Loucy (cell line): ENCODE measurements at regions not wholly inside any gene's neighbourhood (a gene's known extent, or its start where the extent isn't known, plus 50 kb on each side); places are given as distances from the start of the nearest gene placed in this dataset.

Experiments
- H2AFZ ChIP-seq: fragments of 200-600 bp; sonication (generic); 2 replicates; pipeline ENCODE4 v1.6.0; 2016; ENCODE audit warnings: antibody characterized with exemption, mild to moderate bottlenecking, low read length, moderate library complexity
- H3F3A ChIP-seq: fragments of 200-600 bp; 2 replicates; pipeline ENCODE4 v1.6.0; 2016; ENCODE audit warnings: antibody characterized with exemption, low read depth, mild to moderate bottlenecking
- H3K27me3 ChIP-seq: fragments of 200-600 bp; sonication (generic); 2 replicates; pipeline ENCODE4 v1.6.1; 2014; ENCODE audit warnings: low read length, mild to moderate bottlenecking; ENCODE audit not compliant: insufficient read depth, poor library complexity, severe bottlenecking
- H3K36me3 ChIP-seq: fragments of 200-600 bp; sonication (generic); 2 replicates; pipeline ENCODE4 v1.6.1; 2016; ENCODE audit warnings: low read length; ENCODE audit not compliant: insufficient read depth
- H3K4me1 ChIP-seq: fragments of 200-600 bp; sonication (generic); 2 replicates; pipeline ENCODE4 v1.5.1; 2014; ENCODE audit warnings: low read length, mild to moderate bottlenecking; ENCODE audit not compliant: insufficient read depth, poor library complexity, severe bottlenecking
- H3K4me2 ChIP-seq: fragments of 200-600 bp; sonication (generic); 2 replicates; pipeline ENCODE4 v1.6.0; 2014; ENCODE audit warnings: antibody characterized with exemption, low read length, low read depth, mild to moderate bottlenecking; ENCODE audit not compliant: poor library complexity, severe bottlenecking
- H3K4me3 ChIP-seq: fragments of 200-600 bp; sonication (generic); 2 replicates; pipeline ENCODE4 v1.5.1; 2014; ENCODE audit warnings: low read length, mild to moderate bottlenecking, mixed read lengths; ENCODE audit not compliant: poor library complexity, severe bottlenecking
- H3K79me2 ChIP-seq: fragments of 200-600 bp; sonication (generic); 2 replicates; pipeline ENCODE4 v1.6.1; 2014; ENCODE audit warnings: low read length; ENCODE audit not compliant: insufficient read depth
- H3K9ac ChIP-seq: fragments of 200-600 bp; sonication (generic); 2 replicates; pipeline ENCODE4 v1.6.0; 2014; ENCODE audit warnings: mild to moderate bottlenecking, low read depth, low read length, moderate library complexity; ENCODE audit not compliant: poor library complexity, severe bottlenecking
- H3K9me2 ChIP-seq: fragments of 200-600 bp; sonication (generic); replicated peaks from 2 replicates; pipeline ENCODE4 v1.6.1; 2016; ENCODE audit warnings: low read depth, low read length, mixed read lengths
- H3K9me3 ChIP-seq: fragments of 200-600 bp; sonication (generic); 2 replicates; pipeline ENCODE4 v1.6.1; 2014; ENCODE audit warnings: mild to moderate bottlenecking, antibody characterized with exemption, low read length, low read depth; ENCODE audit not compliant: insufficient read depth
- H4K20me1 ChIP-seq: fragments of 200-600 bp; sonication (generic); 2 replicates; pipeline ENCODE4 v1.6.0; 2014; ENCODE audit warnings: antibody characterized with exemption, low read length, mild to moderate bottlenecking; ENCODE audit not compliant: insufficient read depth, poor library complexity, severe bottlenecking
- EZH2phosphoT487 ChIP-seq: fragments of 200-600 bp; IDR thresholded peaks from 2 replicates; pipeline ENCODE4 v1.6.1; 2018; ENCODE audit warnings: antibody characterized with exemption, mild to moderate bottlenecking, moderate library complexity, borderline replicate concordance
- TF ChIP-seq, protein P1 (sequence below): fragments of 200-600 bp; sonication (generic); conservative IDR thresholded peaks from 2 replicates; pipeline ENCODE4 v1.5.1; 2014; ENCODE audit warnings: mild to moderate bottlenecking, antibody characterized with exemption, low read length

DNA sequence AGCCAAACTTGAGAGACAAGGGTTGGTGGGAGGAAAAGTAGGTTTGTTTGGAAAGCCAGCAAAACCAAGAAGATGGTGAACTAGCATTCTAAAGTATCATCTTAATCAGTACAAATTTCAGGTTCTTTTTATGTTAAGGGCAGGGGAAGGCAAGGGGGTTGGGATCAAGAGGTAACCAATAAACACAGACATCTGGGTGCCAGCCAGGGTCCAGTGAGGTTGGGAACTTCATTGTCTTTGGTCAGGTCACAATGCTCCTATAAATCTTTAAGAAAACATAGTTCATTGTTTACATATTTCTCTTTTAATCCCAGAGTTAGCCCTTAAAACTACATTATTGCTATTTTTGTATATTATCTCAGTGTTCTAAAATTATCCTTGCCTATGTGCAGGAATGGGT lies 126.2 kb upstream of the NR5A2 start:
- Histone ChIP-seq H3K4me3 (no peak overlapping the region), H3F3A (no peaks in the 10 kb centered on the region), H3K36me3 (no peaks in the 10 kb centered on the region), H3K4me1 (no peaks in the 10 kb centered on the region), H4K20me1 (no peaks in the 10 kb centered on the region), H3K9me3 (no peaks in the 10 kb centered on the region), H3K79me2 (no peaks in the 10 kb centered on the region), H3K4me2 (no peak overlapping the region), H3K27me3 (no peaks in the 10 kb centered on the region), H3K9ac (no peak overlapping the region), H2AFZ (no peak overlapping the region), H3K9me2 (no peaks in the 10 kb centered on the region)
- TF ChIP-seq, protein P1, sequence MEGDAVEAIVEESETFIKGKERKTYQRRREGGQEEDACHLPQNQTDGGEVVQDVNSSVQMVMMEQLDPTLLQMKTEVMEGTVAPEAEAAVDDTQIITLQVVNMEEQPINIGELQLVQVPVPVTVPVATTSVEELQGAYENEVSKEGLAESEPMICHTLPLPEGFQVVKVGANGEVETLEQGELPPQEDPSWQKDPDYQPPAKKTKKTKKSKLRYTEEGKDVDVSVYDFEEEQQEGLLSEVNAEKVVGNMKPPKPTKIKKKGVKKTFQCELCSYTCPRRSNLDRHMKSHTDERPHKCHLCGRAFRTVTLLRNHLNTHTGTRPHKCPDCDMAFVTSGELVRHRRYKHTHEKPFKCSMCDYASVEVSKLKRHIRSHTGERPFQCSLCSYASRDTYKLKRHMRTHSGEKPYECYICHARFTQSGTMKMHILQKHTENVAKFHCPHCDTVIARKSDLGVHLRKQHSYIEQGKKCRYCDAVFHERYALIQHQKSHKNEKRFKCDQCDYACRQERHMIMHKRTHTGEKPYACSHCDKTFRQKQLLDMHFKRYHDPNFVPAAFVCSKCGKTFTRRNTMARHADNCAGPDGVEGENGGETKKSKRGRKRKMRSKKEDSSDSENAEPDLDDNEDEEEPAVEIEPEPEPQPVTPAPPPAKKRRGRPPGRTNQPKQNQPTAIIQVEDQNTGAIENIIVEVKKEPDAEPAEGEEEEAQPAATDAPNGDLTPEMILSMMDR: no peak
- TF ChIP-seq EZH2phosphoT487: no peak

DNA sequence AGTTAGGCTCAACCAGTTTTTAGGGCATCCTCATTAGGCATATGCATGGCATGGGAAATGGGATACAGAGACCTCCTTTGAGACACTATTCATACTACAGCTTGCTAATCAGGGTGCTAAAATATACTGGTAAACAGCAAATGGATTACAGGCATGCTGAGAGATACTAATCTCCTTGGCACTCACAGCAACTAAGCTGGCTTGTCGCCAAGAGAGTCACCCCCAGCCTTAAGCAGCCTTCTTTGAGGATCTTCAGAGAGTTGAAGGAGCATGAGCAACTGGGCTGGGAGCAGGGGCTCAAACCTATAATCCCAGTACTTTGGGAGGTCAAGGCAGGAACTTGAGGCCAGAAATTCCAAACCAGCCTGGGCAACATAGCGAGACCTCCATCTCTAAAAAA lies 120.1 kb upstream of the NR5A2 start:
- Histone ChIP-seq H3K4me2 (no peak overlapping the region), H2AFZ (no peak overlapping the region), H3K9ac (no peak overlapping the region), H3K36me3 (no peaks in the 10 kb centered on the region), H3K4me1 (no peaks in the 10 kb centered on the region), H3K9me2 (no peaks in the 10 kb centered on the region), H3K9me3 (no peaks in the 10 kb centered on the region), H3K79me2 (no peaks in the 10 kb centered on the region), H3K4me3 (no peak overlapping the region), H3K27me3 (no peaks in the 10 kb centered on the region), H4K20me1 (no peaks in the 10 kb centered on the region), H3F3A (no peaks in the 10 kb centered on the region)
- TF ChIP-seq, protein P1: no peak
- no peak for TF ChIP-seq EZH2phosphoT487

DNA sequence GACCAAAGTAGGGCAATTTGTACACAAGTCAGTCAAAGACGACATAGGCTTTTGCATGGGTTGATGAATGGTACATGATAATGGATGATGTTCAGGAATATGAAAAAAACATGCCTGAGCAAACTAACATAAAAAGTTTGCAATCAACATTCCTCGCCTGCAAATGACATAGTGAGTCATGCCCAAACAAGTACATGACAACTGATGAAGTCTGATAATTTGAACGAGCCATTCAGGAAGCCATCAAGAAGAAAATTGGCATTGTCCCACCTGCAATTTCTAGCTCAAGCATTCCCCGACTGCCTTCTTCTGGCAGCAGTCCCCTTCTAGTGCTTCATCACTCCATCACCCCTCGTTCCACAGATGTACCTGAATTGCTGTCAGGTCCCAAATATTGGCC lies 118.4 kb upstream of the NR5A2 start:
- TF ChIP-seq EZH2phosphoT487: no peak
- TF ChIP-seq, protein P1: no peak
- Histone ChIP-seq H3K79me2 (no peaks in the 10 kb centered on the region), H2AFZ (no peak overlapping the region), H3K9me2 (no peaks in the 10 kb centered on the region), H3F3A (no peaks in the 10 kb centered on the region), H3K36me3 (no peaks in the 10 kb centered on the region), H4K20me1 (no peaks in the 10 kb centered on the region), H3K4me1 (no peaks in the 10 kb centered on the region), H3K9me3 (no peaks in the 10 kb centered on the region), H3K9ac (no peak overlapping the region), H3K4me2 (no peak overlapping the region), H3K27me3 (no peaks in the 10 kb centered on the region), H3K4me3 (no peak overlapping the region)
